ENCODE measurements at regions not wholly inside any gene's neighbourhood (a gene's known extent, or its start where the extent isn't known, plus 50 kb on each side); places are given as distances from the start of the nearest gene placed in this dataset.

- H3K4me3 ChIP-seq (ENCODE audit: low read length) = no peak overlapping the region
- TF ChIP-seq CTCF (conservative IDR thresholded peaks at IDR 0.05; ENCODE audit: low read length) = peak; percentile 71
- DNase-seq (ENCODE audit: low read depth) = peak; percentile 72
Observed at GRCh38 chr5:159444441-159445082, 114.3 kb upstream of the IL12B start.

GRCh38 chr5:159447116-159447515 is 116.8 kb upstream of the IL12B start:
- H3K4me3 ChIP-seq (ENCODE audit: low read length) = no peak overlapping the region
- DNase-seq (ENCODE audit: low read depth) = no peak
- TF ChIP-seq CTCF (conservative IDR thresholded peaks at IDR 0.05; ENCODE audit: low read length) = no peak

GRCh38 chr5:159448841-159449407 is 118.6 kb upstream of the IL12B start:
- no peak for DNase-seq (ENCODE audit: low read depth)
- no peak for TF ChIP-seq CTCF (conservative IDR thresholded peaks at IDR 0.05; ENCODE audit: low read length)
- no peak overlapping the region for H3K4me3 ChIP-seq (ENCODE audit: low read length)

- no peak overlapping the region for H3K4me3 ChIP-seq (ENCODE audit: low read length)
- TF ChIP-seq CTCF (conservative IDR thresholded peaks at IDR 0.05; ENCODE audit: low read length) = no peak
- DNase-seq (ENCODE audit: low read depth) = no peak
Observed at GRCh38 chr5:159449925-159450324, 119.6 kb upstream of the IL12B start.

GRCh38 chr5:159450417-159450816 is 120.1 kb upstream of the IL12B start:
- no peak for TF ChIP-seq CTCF (conservative IDR thresholded peaks at IDR 0.05; ENCODE audit: low read length)

DNA sequence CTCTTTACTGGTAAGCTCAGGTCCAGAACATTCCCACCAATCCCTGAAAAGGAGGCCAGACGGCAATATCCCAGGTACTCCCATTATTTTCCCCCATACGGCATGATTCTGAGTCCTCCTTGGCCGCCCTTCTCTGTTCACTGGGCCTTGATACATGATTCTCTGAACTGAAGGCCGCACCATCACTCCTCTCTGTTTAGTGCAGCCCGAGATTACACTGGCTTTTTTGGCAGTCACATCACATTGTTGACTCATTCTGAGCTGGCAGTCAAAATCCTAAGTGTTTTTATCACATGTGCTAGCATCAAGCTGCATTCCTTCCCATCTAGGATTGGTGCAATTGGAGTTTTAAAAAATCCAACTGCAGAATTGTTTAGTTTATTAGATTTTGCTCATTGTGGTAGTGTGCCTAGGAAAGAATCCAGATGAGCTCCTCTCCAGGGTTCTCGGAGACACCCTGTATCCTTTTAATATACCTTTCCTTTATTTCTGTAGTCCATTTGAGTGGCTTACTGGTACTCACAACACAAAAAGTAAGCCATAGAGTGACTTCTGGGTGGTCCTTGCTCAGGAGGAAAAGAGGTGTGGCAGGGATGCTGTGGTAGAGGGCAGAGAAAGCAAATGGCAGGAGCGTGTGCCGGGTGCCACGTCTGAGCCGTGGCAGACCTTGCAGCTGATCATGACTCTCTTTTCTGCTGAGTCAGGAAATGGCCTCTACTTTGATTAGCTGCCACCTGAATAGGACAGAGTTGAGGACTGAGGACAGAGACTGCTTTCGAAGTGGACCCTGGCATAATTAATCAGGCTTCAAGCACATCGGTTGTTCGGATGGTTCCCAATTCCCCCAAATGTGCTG is 121.1 kb upstream of the IL12B start:
- H3K4me3 ChIP-seq (ENCODE audit: low read length) = no peak overlapping the region
- peak; percentile 95 for DNase-seq (ENCODE audit: low read depth)
- TF ChIP-seq CTCF (conservative IDR thresholded peaks at IDR 0.05; ENCODE audit: low read length) = no peak

More at GRCh38 chr5:159450417-159450816, 120.1 kb upstream of the IL12B start:
- no peak for DNase-seq (ENCODE audit: low read depth)
- no peak overlapping the region for H3K4me3 ChIP-seq (ENCODE audit: low read length)

Data from AG10803 (cell line).